ENCODE measurements at regions not wholly inside any gene's neighbourhood (a gene's known extent, or its start where the extent isn't known, plus 50 kb on each side); places are given as distances from the start of the nearest gene placed in this dataset.

DNA sequence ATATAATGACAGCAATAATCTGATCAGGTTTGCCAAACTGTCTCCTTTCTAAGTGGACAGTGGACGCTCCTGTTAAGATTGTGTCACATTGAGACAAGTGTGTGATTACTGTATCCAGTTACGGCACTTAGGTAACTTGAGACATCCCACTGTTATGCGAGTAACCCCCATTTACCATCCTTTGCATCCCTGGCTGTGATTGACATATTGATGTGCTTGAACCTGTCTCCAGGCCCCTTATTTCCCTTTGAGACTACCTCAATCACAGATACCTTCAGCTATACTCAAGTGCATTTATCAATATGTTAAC, 785.2 kb downstream of the NR2F2 start (continued):
- TF ChIP-seq, protein P1, sequence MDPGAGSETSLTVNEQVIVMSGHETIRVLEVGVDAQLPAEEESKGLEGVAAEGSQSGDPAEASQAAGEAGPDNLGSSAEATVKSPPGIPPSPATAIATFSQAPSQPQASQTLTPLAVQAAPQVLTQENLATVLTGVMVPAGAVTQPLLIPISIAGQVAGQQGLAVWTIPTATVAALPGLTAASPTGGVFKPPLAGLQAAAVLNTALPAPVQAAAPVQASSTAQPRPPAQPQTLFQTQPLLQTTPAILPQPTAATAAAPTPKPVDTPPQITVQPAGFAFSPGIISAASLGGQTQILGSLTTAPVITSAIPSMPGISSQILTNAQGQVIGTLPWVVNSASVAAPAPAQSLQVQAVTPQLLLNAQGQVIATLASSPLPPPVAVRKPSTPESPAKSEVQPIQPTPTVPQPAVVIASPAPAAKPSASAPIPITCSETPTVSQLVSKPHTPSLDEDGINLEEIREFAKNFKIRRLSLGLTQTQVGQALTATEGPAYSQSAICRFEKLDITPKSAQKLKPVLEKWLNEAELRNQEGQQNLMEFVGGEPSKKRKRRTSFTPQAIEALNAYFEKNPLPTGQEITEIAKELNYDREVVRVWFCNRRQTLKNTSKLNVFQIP (CRISPR knock-in tag; IDR thresholded peaks at IDR 0.05; ENCODE audit: borderline replicate concordance, low read depth): no peak
- no peak for TF ChIP-seq ZNF70 (CRISPR knock-in tag; IDR thresholded peaks at IDR 0.05)

GRCh38 chr15:97124790-97125189, 794.3 kb downstream of the NR2F2 start:
- ATAC-seq: no peak
- TF ChIP-seq CREB5 (CRISPR knock-in tag; IDR thresholded peaks at IDR 0.05; ENCODE audit: low read depth): no peak
- no peak for TF ChIP-seq ARNTL (CRISPR knock-in tag; IDR thresholded peaks at IDR 0.05; ENCODE audit: borderline replicate concordance, low read depth)

GRCh38 chr15:97126553-97127233, 796.2 kb downstream of the NR2F2 start:
- TF ChIP-seq, protein P2, sequence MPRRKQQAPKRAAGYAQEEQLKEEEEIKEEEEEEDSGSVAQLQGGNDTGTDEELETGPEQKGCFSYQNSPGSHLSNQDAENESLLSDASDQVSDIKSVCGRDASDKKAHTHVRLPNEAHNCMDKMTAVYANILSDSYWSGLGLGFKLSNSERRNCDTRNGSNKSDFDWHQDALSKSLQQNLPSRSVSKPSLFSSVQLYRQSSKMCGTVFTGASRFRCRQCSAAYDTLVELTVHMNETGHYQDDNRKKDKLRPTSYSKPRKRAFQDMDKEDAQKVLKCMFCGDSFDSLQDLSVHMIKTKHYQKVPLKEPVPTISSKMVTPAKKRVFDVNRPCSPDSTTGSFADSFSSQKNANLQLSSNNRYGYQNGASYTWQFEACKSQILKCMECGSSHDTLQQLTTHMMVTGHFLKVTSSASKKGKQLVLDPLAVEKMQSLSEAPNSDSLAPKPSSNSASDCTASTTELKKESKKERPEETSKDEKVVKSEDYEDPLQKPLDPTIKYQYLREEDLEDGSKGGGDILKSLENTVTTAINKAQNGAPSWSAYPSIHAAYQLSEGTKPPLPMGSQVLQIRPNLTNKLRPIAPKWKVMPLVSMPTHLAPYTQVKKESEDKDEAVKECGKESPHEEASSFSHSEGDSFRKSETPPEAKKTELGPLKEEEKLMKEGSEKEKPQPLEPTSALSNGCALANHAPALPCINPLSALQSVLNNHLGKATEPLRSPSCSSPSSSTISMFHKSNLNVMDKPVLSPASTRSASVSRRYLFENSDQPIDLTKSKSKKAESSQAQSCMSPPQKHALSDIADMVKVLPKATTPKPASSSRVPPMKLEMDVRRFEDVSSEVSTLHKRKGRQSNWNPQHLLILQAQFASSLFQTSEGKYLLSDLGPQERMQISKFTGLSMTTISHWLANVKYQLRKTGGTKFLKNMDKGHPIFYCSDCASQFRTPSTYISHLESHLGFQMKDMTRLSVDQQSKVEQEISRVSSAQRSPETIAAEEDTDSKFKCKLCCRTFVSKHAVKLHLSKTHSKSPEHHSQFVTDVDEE (CRISPR knock-in tag; IDR thresholded peaks at IDR 0.05): no peak
- TF ChIP-seq SNAI2 (CRISPR knock-in tag; IDR thresholded peaks at IDR 0.05): no peak
- no peak for TF ChIP-seq ISL1 (CRISPR knock-in tag; IDR thresholded peaks at IDR 0.05)
- no peak for TF ChIP-seq ZFP3 (CRISPR knock-in tag; IDR thresholded peaks at IDR 0.05)
- no peak for TF ChIP-seq RARB (CRISPR knock-in tag; IDR thresholded peaks at IDR 0.05)
- ATAC-seq: no peak

DNA sequence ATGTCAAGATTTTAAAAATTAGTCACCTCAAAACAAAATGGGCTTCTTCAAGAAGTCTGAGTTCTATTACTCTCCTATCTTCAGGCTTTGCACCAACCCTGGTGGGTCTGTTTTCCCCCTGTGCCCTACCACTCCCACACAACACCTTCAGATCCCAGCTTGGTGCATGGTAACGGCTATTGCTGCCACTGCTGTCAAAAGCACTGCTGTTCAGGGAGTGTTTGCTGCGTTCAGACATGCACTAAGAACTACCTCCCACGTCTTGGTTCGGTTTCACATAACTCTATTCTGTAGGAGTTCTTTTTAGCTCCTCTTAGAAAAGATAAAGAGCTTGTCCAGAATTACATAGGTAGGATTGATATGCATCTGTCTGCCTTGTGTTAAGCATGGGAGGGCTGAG, 799.2 kb downstream of the NR2F2 start:
- no peak for ATAC-seq
- TF ChIP-seq ZFP30 (CRISPR knock-in tag; IDR thresholded peaks at IDR 0.05) (no peak), CSDC2 (CRISPR knock-in tag; IDR thresholded peaks at IDR 0.05) (no peak), ESRRG (CRISPR knock-in tag; IDR thresholded peaks at IDR 0.05) (no peak)

DNA sequence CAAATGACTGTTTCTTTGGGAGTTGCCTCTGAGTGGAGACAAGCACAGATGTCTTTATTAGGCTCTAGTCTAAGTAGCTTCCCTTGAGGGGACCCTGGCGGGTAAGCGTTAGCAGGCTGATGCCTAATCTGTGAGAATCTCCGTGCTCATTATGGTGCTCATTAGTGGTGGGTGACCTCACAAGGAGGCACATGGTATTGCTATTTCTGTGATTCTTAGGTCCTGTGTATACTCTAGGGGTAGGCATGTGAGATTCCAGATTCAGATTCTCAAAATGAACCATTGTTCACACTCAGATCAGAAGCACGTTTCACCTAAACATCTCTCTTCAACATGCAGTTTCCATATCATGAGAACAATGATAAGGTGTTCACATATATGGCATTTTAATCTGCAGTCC, 809.7 kb downstream of the NR2F2 start:
- ATAC-seq: no peak
- TF ChIP-seq RARB (CRISPR knock-in tag; IDR thresholded peaks at IDR 0.05) (no peak), TOX (CRISPR knock-in tag; IDR thresholded peaks at IDR 0.05; ENCODE audit: borderline replicate concordance) (no peak), BACH2 (CRISPR knock-in tag; IDR thresholded peaks at IDR 0.05; ENCODE audit: borderline replicate concordance) (no peak), ZNF70 (CRISPR knock-in tag; IDR thresholded peaks at IDR 0.05) (no peak), ARNTL (CRISPR knock-in tag; IDR thresholded peaks at IDR 0.05; ENCODE audit: borderline replicate concordance, low read depth) (no peak)

GRCh38 chr15:97141360-97141759, 810.9 kb downstream of the NR2F2 start:
- TF ChIP-seq TOX (CRISPR knock-in tag; IDR thresholded peaks at IDR 0.05; ENCODE audit: borderline replicate concordance): no peak
- TF ChIP-seq PPARA (CRISPR knock-in tag; IDR thresholded peaks at IDR 0.05; ENCODE audit: borderline replicate concordance): no peak
- no peak for TF ChIP-seq ZFP3 (CRISPR knock-in tag; IDR thresholded peaks at IDR 0.05)
- no peak for ATAC-seq

- ATAC-seq: no peak
- TF ChIP-seq CREB5 (CRISPR knock-in tag; IDR thresholded peaks at IDR 0.05; ENCODE audit: low read depth): no peak
These were observed 811.4 kb downstream of the NR2F2 start for GRCh38 chr15:97141871-97142270.

All from SK-N-SH treated with all-trans-retinoic acid at 6 μM for 48 hours (cell line).